ENCODE measurements at regions not wholly inside any gene's neighbourhood (a gene's known extent, or its start where the extent isn't known, plus 50 kb on each side); places are given as distances from the start of the nearest gene placed in this dataset.

DNA sequence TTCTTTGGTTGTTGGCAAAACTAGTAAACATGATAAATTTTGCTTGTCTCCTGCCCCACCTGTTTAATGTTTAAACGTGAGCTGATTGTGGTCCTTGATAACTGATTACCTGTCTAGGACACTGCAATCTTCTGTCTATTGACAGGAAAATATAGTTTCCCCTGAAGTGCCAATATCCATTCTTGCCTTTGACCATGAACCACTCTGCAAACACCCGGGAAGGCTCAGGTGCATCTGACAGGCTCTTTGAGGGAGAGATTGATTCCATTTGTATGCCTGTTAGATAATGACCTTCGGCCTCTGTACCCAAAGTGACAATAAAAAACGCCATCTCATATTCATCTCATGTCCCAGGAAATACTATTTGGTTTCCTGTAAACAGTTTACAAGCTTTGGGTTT is 453.0 kb downstream of the CENPC start (continued):
- TF ChIP-seq ELF1 (IDR thresholded peaks at IDR 0.05) (no peak), JUND (IDR thresholded peaks at IDR 0.05) (no peak)

- Histone ChIP-seq H3F3A (replicated peaks; ENCODE audit: insufficient read depth) (no peaks in the 10 kb centered on the region), H4K20me1 (ENCODE audit: insufficient read depth) (no peaks in the 10 kb centered on the region), H3K27ac (ENCODE audit: low read depth in 2 of 2, low read length in 1 of 2) (no peak overlapping the region), H3K79me2 (ENCODE audit: insufficient read depth) (no peaks in the 10 kb centered on the region), H2AFZ (ENCODE audit: low read depth) (no peak overlapping the region), H3K9me3 (no peaks in the 10 kb centered on the region), H3K4me1 (ENCODE audit: control insufficient read depth in 1 of 2, insufficient read depth in 2 of 2, low read depth in 1 of 2, low read length in 1 of 2) (no peaks in the 10 kb centered on the region), H3K9ac (no peak overlapping the region), H3K4me2 (no peak overlapping the region), H3K9me2 (no peaks in the 10 kb centered on the region), H3K27me3 (ENCODE audit: insufficient read depth) (no peaks in the 10 kb centered on the region), H3K4me3 (ENCODE audit: low read depth in 2 of 2, low read length in 1 of 2) (no peak overlapping the region), H3K36me3 (replicated peaks in 1 of 2; ENCODE audit: control insufficient read depth in 1 of 2, insufficient read depth in 2 of 2, low read length in 1 of 2) (no peaks in the 10 kb centered on the region)
- CTCF ChIA-PET = no interaction called here
- no peak for TF ChIP-seq RFX5 (IDR thresholded peaks at IDR 0.05; ENCODE audit: low read length)
- no peak for TF ChIP-seq MAX (IDR thresholded peaks at IDR 0.05; ENCODE audit: low read depth)
- TF ChIP-seq YY1 (IDR thresholded peaks at IDR 0.05; ENCODE audit: low read depth) = no peak
- TF ChIP-seq, protein P1, sequence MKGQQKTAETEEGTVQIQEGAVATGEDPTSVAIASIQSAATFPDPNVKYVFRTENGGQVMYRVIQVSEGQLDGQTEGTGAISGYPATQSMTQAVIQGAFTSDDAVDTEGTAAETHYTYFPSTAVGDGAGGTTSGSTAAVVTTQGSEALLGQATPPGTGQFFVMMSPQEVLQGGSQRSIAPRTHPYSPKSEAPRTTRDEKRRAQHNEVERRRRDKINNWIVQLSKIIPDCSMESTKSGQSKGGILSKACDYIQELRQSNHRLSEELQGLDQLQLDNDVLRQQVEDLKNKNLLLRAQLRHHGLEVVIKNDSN (IDR thresholded peaks at IDR 0.05; ENCODE audit: borderline replicate concordance, low read depth) = no peak
- TF ChIP-seq, protein P2, sequence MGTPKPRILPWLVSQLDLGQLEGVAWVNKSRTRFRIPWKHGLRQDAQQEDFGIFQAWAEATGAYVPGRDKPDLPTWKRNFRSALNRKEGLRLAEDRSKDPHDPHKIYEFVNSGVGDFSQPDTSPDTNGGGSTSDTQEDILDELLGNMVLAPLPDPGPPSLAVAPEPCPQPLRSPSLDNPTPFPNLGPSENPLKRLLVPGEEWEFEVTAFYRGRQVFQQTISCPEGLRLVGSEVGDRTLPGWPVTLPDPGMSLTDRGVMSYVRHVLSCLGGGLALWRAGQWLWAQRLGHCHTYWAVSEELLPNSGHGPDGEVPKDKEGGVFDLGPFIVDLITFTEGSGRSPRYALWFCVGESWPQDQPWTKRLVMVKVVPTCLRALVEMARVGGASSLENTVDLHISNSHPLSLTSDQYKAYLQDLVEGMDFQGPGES (IDR thresholded peaks at IDR 0.05; ENCODE audit: low read depth, low read length) = no peak
- TF ChIP-seq, protein P3, sequence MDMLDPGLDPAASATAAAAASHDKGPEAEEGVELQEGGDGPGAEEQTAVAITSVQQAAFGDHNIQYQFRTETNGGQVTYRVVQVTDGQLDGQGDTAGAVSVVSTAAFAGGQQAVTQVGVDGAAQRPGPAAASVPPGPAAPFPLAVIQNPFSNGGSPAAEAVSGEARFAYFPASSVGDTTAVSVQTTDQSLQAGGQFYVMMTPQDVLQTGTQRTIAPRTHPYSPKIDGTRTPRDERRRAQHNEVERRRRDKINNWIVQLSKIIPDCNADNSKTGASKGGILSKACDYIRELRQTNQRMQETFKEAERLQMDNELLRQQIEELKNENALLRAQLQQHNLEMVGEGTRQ (IDR thresholded peaks at IDR 0.05; ENCODE audit: borderline replicate concordance, low read depth, low read length) = no peak
- TF ChIP-seq MXI1 (IDR thresholded peaks at IDR 0.05; ENCODE audit: low read depth, low read length) = no peak
- no peak for TF ChIP-seq CTCF (IDR thresholded peaks at IDR 0.05)
- no peak for TF ChIP-seq ELF1 (IDR thresholded peaks at IDR 0.05)
- TF ChIP-seq FOXJ3 (CRISPR knock-in tag; IDR thresholded peaks at IDR 0.05) = no peak
- POLR2A ChIA-PET = no interaction called here
- DNase-seq = no peak
Measured at GRCh38 chr4:67091673-67092072, 453.6 kb downstream of the CENPC start.

DNA sequence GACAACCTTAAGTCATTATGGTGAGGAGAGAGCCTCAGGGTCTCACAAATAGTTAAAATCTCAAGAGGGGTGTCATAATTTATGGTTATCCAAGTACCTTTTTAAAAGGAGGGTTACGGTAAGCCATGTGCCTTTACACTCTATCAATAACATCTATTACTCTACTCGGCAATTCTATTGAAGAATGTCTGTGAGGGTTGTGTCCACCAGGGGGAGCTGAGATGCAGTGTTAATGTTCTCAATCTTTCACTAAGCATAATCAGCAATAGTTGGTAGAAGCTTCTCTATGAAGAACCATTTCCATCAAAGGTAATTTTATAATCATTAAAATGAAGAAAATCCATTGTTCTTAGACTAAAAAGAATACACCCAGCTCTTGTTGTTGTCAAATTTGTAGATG is 457.4 kb downstream of the CENPC start:
- DNase-seq = peak; percentile 10
- CTCF ChIA-PET = interaction anchor here (0.6 to 2.0 kb wide), 11 partner anchors 10 to 240 kb away, joined by 3 to 35 read pairs (median 3); no protein-coding TSS in a partner anchor
- no peaks in the 10 kb centered on the region for H3K79me2 ChIP-seq (ENCODE audit: insufficient read depth)
- no peaks in the 10 kb centered on the region for H3K27me3 ChIP-seq (ENCODE audit: insufficient read depth)
- no peak overlapping the region for H3K27ac ChIP-seq (ENCODE audit: low read depth in 2 of 2, low read length in 1 of 2)
- no peaks in the 10 kb centered on the region for H3F3A ChIP-seq (replicated peaks; ENCODE audit: insufficient read depth)
- WGBS (ENCODE audit: low lambda C conversion rate) = 7% methylated on average over 2 of the region's 2 CpGs
- H3K4me1 ChIP-seq (ENCODE audit: control insufficient read depth in 1 of 2, insufficient read depth in 2 of 2, low read depth in 1 of 2, low read length in 1 of 2) = no peaks in the 10 kb centered on the region
- no peaks in the 10 kb centered on the region for H4K20me1 ChIP-seq (ENCODE audit: insufficient read depth)
- no peak overlapping the region for H2AFZ ChIP-seq (ENCODE audit: low read depth)
- H3K36me3 ChIP-seq (replicated peaks in 1 of 2; ENCODE audit: control insufficient read depth in 1 of 2, insufficient read depth in 2 of 2, low read length in 1 of 2) = no peaks in the 10 kb centered on the region
- TF ChIP-seq RAD21 (IDR thresholded peaks at IDR 0.05; ENCODE audit: low read length) (peak; percentile 55), CTCF (IDR thresholded peaks at IDR 0.05) (peak; percentile 54), SMC3 (IDR thresholded peaks at IDR 0.05; ENCODE audit: low read depth, low read length) (peak; percentile 46)
- TF ChIP-seq, protein P2 (IDR thresholded peaks at IDR 0.05; ENCODE audit: low read depth, low read length) = no peak
- no peaks in the 10 kb centered on the region for H3K9me3 ChIP-seq
- H3K4me2 ChIP-seq = no peak overlapping the region
- H3K4me3 ChIP-seq (ENCODE audit: low read depth in 2 of 2, low read length in 1 of 2) = no peak overlapping the region
- POLR2A ChIA-PET = no interaction called here
- H3K9ac ChIP-seq = no peak overlapping the region
- no peaks in the 10 kb centered on the region for H3K9me2 ChIP-seq

All from SK-N-SH (cell line).